H1 (cell line): ENCODE measurements at regions not wholly inside any gene's neighbourhood (a gene's known extent, or its start where the extent isn't known, plus 50 kb on each side); places are given as distances from the start of the nearest gene placed in this dataset.
A peak's percentile ranks its signal among the peaks of the same experiment; 100 is the strongest.

Source experiments
- CTCF ChIA-PET: fragments of 300-600 bp; sonication (Branson Sonifier 250); formaldehyde crosslinking; loops from one replicate; lab custom pipeline; 2021; ENCODE audit not compliant: partially characterized antibody; lab: Charles Lee
- POLR2A ChIA-PET: fragments of 300-600 bp; sonication (Branson Sonifier 250); formaldehyde crosslinking; loops from one replicate; lab custom pipeline; 2021; ENCODE audit warnings: inconsistent platforms; ENCODE audit not compliant: partially characterized antibody; lab: Charles Lee
- DNase-seq, 2 experiments: peaks; one replicate each; pipeline versions ENCODE4 v3.0.0 to v3.0.0-alpha.2; 2010 to 2022; ENCODE audit warnings: low spot score in 2 of 2, low read depth in 1 of 2, mixed read lengths in 1 of 2
- FAIRE-seq: peaks from 2 replicates; lab custom pipeline; 2011; peaks lifted over from hg19 to GRCh38; lab: Jason Lieb, UNC
- H2AFZ ChIP-seq: 2 replicates; pipeline ENCODE4 v1.8.1; 2012; ENCODE audit warnings: low read length, inconsistent platforms
- H2AK5ac ChIP-seq: 2 replicates; pipeline ENCODE4 v1.6.1; 2013; ENCODE audit warnings: low read depth, low read length
- H2BK120ac ChIP-seq: replicated peaks from 2 replicates; pipeline ENCODE3; 2013; ENCODE audit warnings: low read depth, low read length, inconsistent platforms
- H2BK12ac ChIP-seq: 2 replicates; pipeline ENCODE4 v1.6.1; 2013; ENCODE audit warnings: low read depth, low read length
- H2BK15ac ChIP-seq: 2 replicates; pipeline ENCODE4 v1.6.1; 2013; ENCODE audit warnings: low read length
- H2BK20ac ChIP-seq: 2 replicates; pipeline ENCODE4 v1.6.1; 2013; ENCODE audit warnings: low read length
- H2BK5ac ChIP-seq: 2 replicates; pipeline ENCODE4 v1.6.1; 2013; ENCODE audit warnings: low read depth, low read length
- H3K14ac ChIP-seq: 2 replicates; pipeline ENCODE4 v1.6.1; 2013; ENCODE audit warnings: inconsistent platforms; ENCODE audit not compliant: insufficient read length
- H3K18ac ChIP-seq: 2 replicates; pipeline ENCODE4 v1.6.1; 2013; ENCODE audit warnings: low read length; ENCODE audit errors: extremely low read depth
- H3K23ac ChIP-seq: 2 replicates; pipeline ENCODE4 v1.6.1; 2013; ENCODE audit warnings: inconsistent platforms; ENCODE audit not compliant: insufficient read length
- H3K23me2 ChIP-seq: 2 replicates; pipeline ENCODE4 v1.6.1; 2013; ENCODE audit warnings: low read depth, low read length
- H3K27ac ChIP-seq: 2 replicates; pipeline ENCODE4 v1.6.1; 2011; ENCODE audit warnings: low read depth, low read length, inconsistent platforms
- H3K27me3 ChIP-seq, 4 experiments: replicated peaks in 1 of 4; 1 replicate in 1 of 4; 2 replicates in 3 of 4; pipeline versions ENCODE4 v1.6.1 to v1.8.1; 2011 to 2013; ENCODE audit warnings: low read length in 3 of 4, mild to moderate bottlenecking in 3 of 4, inconsistent platforms in 2 of 4, mixed read lengths in 2 of 4, moderate library complexity in 1 of 4; ENCODE audit not compliant: control insufficient read depth in 3 of 4, insufficient read depth in 3 of 4; ENCODE audit errors: extremely low read depth in 1 of 4
- H3K36me3 ChIP-seq, 4 experiments: 2 replicates each; pipeline versions ENCODE4 v1.6.1 to v1.8.1; 2011 to 2013; ENCODE audit warnings: mild to moderate bottlenecking in 4 of 4, low read length in 3 of 4, moderate library complexity in 2 of 4, control low read depth in 1 of 4, inconsistent platforms in 1 of 4; ENCODE audit not compliant: insufficient read depth in 4 of 4, control insufficient read depth in 2 of 4
- H3K4ac ChIP-seq: replicated peaks from 2 replicates; pipeline ENCODE3; 2013; ENCODE audit warnings: low read length, low read depth, mixed read lengths, inconsistent platforms; ENCODE audit not compliant: insufficient read length
- H3K4me1 ChIP-seq, 4 experiments: replicated peaks in 1 of 4; 1 replicate in 1 of 4; 2 replicates in 3 of 4; pipeline versions ENCODE4 v1.6.1 to v1.8.1; 2011 to 2013; ENCODE audit warnings: low read length in 3 of 4, inconsistent platforms in 2 of 4, mixed read lengths in 1 of 4; ENCODE audit not compliant: insufficient read depth in 4 of 4, control insufficient read depth in 3 of 4
- H3K4me2 ChIP-seq, 2 experiments: 2 replicates each; pipeline versions ENCODE4 v1.6.1 to v1.8.1; 2011 to 2013; ENCODE audit warnings: low read depth in 2 of 2, low read length in 2 of 2, control low read depth in 1 of 2, inconsistent platforms in 1 of 2, mild to moderate bottlenecking in 1 of 2; ENCODE audit not compliant: insufficient read depth in 1 of 2
- H3K4me3 ChIP-seq, 4 experiments: fragments of 200-600, 300-600 bp in 1 of 4; sonication (generic), shearing (Covaris generic), sonication (Bioruptor Twin) in 1 of 4; 2 replicates each; pipeline versions ENCODE4 v1.5.1 to v1.8.1; 2011 to 2016; ENCODE audit warnings: low read length in 4 of 4, low read depth in 3 of 4, control low read depth in 2 of 4, inconsistent platforms in 2 of 4, mild to moderate bottlenecking in 2 of 4, mixed read lengths in 1 of 4, moderate library complexity in 1 of 4; ENCODE audit not compliant: insufficient read depth in 2 of 4; ENCODE audit errors: extremely low read depth in 1 of 4
- H3K56ac ChIP-seq: replicated peaks from 2 replicates; pipeline ENCODE3; 2013; ENCODE audit warnings: low read depth, mild to moderate bottlenecking, mixed read lengths, low read length, inconsistent platforms; ENCODE audit not compliant: insufficient read length
- H3K79me1 ChIP-seq: 2 replicates; pipeline ENCODE4 v1.6.1; 2013; ENCODE audit warnings: low read depth, low read length, control low read depth
- H3K79me2 ChIP-seq, 2 experiments: 2 replicates each; pipeline versions ENCODE4 v1.6.1 to v1.8.1; 2012 to 2013; ENCODE audit warnings: low read length in 2 of 2, mild to moderate bottlenecking in 2 of 2, inconsistent platforms in 1 of 2; ENCODE audit not compliant: insufficient read depth in 2 of 2, control insufficient read depth in 1 of 2
- H3K9ac ChIP-seq, 4 experiments: replicated peaks in 1 of 4; 1 replicate in 1 of 4; 2 replicates in 3 of 4; pipeline versions ENCODE4 v1.6.1 to v1.8.1; 2011 to 2013; ENCODE audit warnings: low read depth in 3 of 4, low read length in 3 of 4, control low read depth in 2 of 4, mild to moderate bottlenecking in 2 of 4, moderate library complexity in 2 of 4, inconsistent platforms in 1 of 4; ENCODE audit errors: extremely low read depth in 1 of 4
- H3K9me3 ChIP-seq, 2 experiments: 2 replicates each; pipeline versions ENCODE4 v1.6.1 to v1.8.1; 2012 to 2013; ENCODE audit warnings: mild to moderate bottlenecking in 2 of 2, moderate library complexity in 2 of 2, control low read depth in 1 of 2, inconsistent platforms in 1 of 2, low read depth in 1 of 2, low read length in 1 of 2, mixed read lengths in 1 of 2; ENCODE audit not compliant: insufficient read depth in 2 of 2
- H4K20me1 ChIP-seq, 2 experiments: replicated peaks in 1 of 2; 2 replicates each; pipeline versions ENCODE3 to v1.8.1; 2011 to 2013; ENCODE audit warnings: inconsistent platforms in 2 of 2, low read length in 2 of 2, mild to moderate bottlenecking in 1 of 2; ENCODE audit not compliant: insufficient read depth in 2 of 2, control insufficient read depth in 1 of 2
- H4K5ac ChIP-seq: 2 replicates; pipeline ENCODE4 v1.6.1; 2013; ENCODE audit warnings: low read length, low read depth, mixed read lengths, inconsistent platforms; ENCODE audit not compliant: insufficient read length
- H4K8ac ChIP-seq: 2 replicates; pipeline ENCODE4 v1.8.0; 2013; ENCODE audit warnings: mild to moderate bottlenecking, moderate library complexity, low read length, inconsistent platforms; ENCODE audit not compliant: insufficient read depth; ENCODE audit errors: extremely low read depth
- H4K91ac ChIP-seq: replicated peaks from 2 replicates; pipeline ENCODE3; 2013; ENCODE audit warnings: low read length, mixed read lengths, inconsistent platforms; ENCODE audit not compliant: insufficient read length
- ASH2L ChIP-seq: fragments of 200-600, 300-600 bp; sonication (generic); IDR thresholded peaks from one replicate; pipeline ENCODE4 v1.7.1; 2017; ENCODE audit warnings: low read length
- BACH1 ChIP-seq: IDR thresholded peaks from 2 replicates; pipeline ENCODE4 v1.6.1; 2012; ENCODE audit warnings: low read length, improper control_type of control experiment
- BRCA1 ChIP-seq: IDR thresholded peaks from 2 replicates; pipeline ENCODE4 v1.6.1; 2012; ENCODE audit warnings: low read depth, low read length, improper control_type of control experiment
- GABPA ChIP-seq: IDR thresholded peaks from 2 replicates; pipeline ENCODE4 v1.6.1; 2011; ENCODE audit warnings: mild to moderate bottlenecking, low read length, moderate library complexity, borderline replicate concordance; ENCODE audit not compliant: insufficient read depth
- POLR2A ChIP-seq, 2 experiments: IDR thresholded peaks; 1 replicate in 1 of 2; 2 replicates in 1 of 2; pipeline ENCODE4 v1.6.1; 2011; ENCODE audit warnings: low read depth in 2 of 2, low read length in 2 of 2, mild to moderate bottlenecking in 2 of 2; ENCODE audit errors: control extremely low read depth in 1 of 2
- RAD21 ChIP-seq, 2 experiments: IDR thresholded peaks in 1 of 2; conservative IDR thresholded peaks in 1 of 2; 2 replicates each; pipeline ENCODE4 v1.6.1; 2011; ENCODE audit warnings: low read depth in 2 of 2, low read length in 2 of 2, improper control_type of control experiment in 1 of 2, inconsistent platforms in 1 of 2, mild to moderate bottlenecking in 1 of 2, moderate library complexity in 1 of 2
- RBBP5 ChIP-seq: IDR thresholded peaks from 2 replicates; pipeline ENCODE4 v1.7.1; 2012; ENCODE audit warnings: low read depth, mild to moderate bottlenecking, inconsistent platforms, low read length, moderate library complexity, borderline replicate concordance
- RFX5 ChIP-seq: IDR thresholded peaks from 2 replicates; pipeline ENCODE4 v1.6.1; 2011; ENCODE audit warnings: low read depth, low read length, improper control_type of control experiment, borderline replicate concordance
- SP4 ChIP-seq: IDR thresholded peaks from 2 replicates; pipeline ENCODE4 v1.6.1; 2012; ENCODE audit warnings: low read length, inconsistent platforms
- TEAD4 ChIP-seq: IDR thresholded peaks from 2 replicates; pipeline ENCODE4 v1.6.1; 2012; ENCODE audit warnings: low read depth, low read length, inconsistent platforms, mixed read lengths
- WGBS, 2 experiments: shearing (Covaris generic) in 1 of 2; methylation state at CpG; one replicate each; pipeline versions ENCODE4 v1.1.6 to v1.1.7; 2013 to 2015; ENCODE audit warnings: low lambda C conversion rate in 2 of 2, mixed read lengths in 2 of 2, inconsistent platforms in 1 of 2, low coverage in 1 of 2, missing lambda C conversion rate in 1 of 2; ENCODE audit not compliant: insufficient replicate concordance in 2 of 2, insufficient coverage in 1 of 2, insufficient read length in 1 of 2; ENCODE audit errors: extremely low coverage in 1 of 2, missing lambda C conversion rate in 1 of 2; 5-methylcytosine and 5-hydroxymethylcytosine counted together

- Histone ChIP-seq H2AFZ (no peak overlapping the region), H3K79me1 (no peaks in the 10 kb centered on the region), H3K4me2 (no peak overlapping the region), H4K8ac (no peak overlapping the region), H4K91ac (no peak overlapping the region), H3K9me3 (no peaks in the 10 kb centered on the region), H3K18ac (no peak overlapping the region), H3K9ac (no peak overlapping the region), H3K4me1 (no peaks in the 10 kb centered on the region), H2BK120ac (no peak overlapping the region), H3K36me3 (no peaks in the 10 kb centered on the region), H3K23me2 (no peaks in the 10 kb centered on the region), H2BK5ac (no peak overlapping the region), H2BK20ac (no peak overlapping the region), H3K14ac (no peak overlapping the region), H4K5ac (no peak overlapping the region), H2BK15ac (no peak overlapping the region), H3K4me3 (no peak overlapping the region), H3K4ac (peak overlapping the region; percentile 4), H2AK5ac (no peak overlapping the region), H3K27ac (no peak overlapping the region), H2BK12ac (peak overlapping the region; percentile 17; the same call in 1 of the 2 replicates), H4K20me1 (no peaks in the 10 kb centered on the region), H3K56ac (no peak overlapping the region), H3K79me2 (no peaks in the 10 kb centered on the region), H3K23ac (no peak overlapping the region), H3K27me3 (no peaks in the 10 kb centered on the region)
- TF ChIP-seq TEAD4 (no peak), RAD21 (IDR thresholded peaks at IDR 0.05 in 1 of 2, conservative IDR thresholded peaks at IDR 0.05 in 1 of 2; ENCODE audit: low read depth in 2 of 2, low read length in 2 of 2) (no peak), RBBP5 (no peak), SP4 (no peak), GABPA (no peak), ASH2L (no peak), RFX5 (no peak), BRCA1 (no peak), BACH1 (no peak), POLR2A (IDR thresholded peaks at IDR 0.05; ENCODE audit: control extremely low read depth in 1 of 2, low read depth in 2 of 2, low read length in 2 of 2) (no peak)
- WGBS, 2 experiments, result 89% methylated on average over 7 of the region's 8 CpGs; no CpG with 5 or more reads in 1 of the 2 experiments
- FAIRE-seq (no peak), DNase-seq (no peak)
- ChIA-PET CTCF (no interaction called here), POLR2A (no interaction called here)
Observed at GRCh38 chr1:4975856-4976255, 321.4 kb downstream of the AJAP1 start.
